Testis (tissue), 2 donors: ENCODE measurements at regions not wholly inside any gene's neighbourhood (a gene's known extent, or its start where the extent isn't known, plus 50 kb on each side); places are given as distances from the start of the nearest gene placed in this dataset.
A peak's percentile ranks its signal among the peaks of the same experiment; 100 is the strongest.
"Not testable (repeated sequence)": the region's sequence is repeated elsewhere in the genome, so short reads cannot be mapped to it uniquely, and the experiment has no call there.

ENCODE experiments used
- DNase-seq: peaks from one replicate; pipeline ENCODE4 v3.0.0-alpha.2; 2019
- H3K27ac ChIP-seq, 2 donors: fragments of 200-600 bp; sonication (generic); one replicate each; pipeline ENCODE4 v1.5.1; 2019
- H3K27me3 ChIP-seq: fragments of 200-600 bp; sonication (generic); one replicate; pipeline ENCODE4 v1.5.1; 2019
- H3K36me3 ChIP-seq: fragments of 200-600 bp; sonication (generic); one replicate; pipeline ENCODE4 v1.5.1; 2017; ENCODE audit warnings: low read depth; ENCODE audit errors: missing control alignments
- H3K4me1 ChIP-seq: fragments of 200-600 bp; sonication (generic); one replicate; pipeline ENCODE4 v1.5.1; 2019
- H3K4me3 ChIP-seq, 2 donors: fragments of 200-600 bp; sonication (generic); one replicate each; pipeline ENCODE4 v1.5.1; 2017 to 2019
- H3K9me3 ChIP-seq: fragments of 200-600 bp; sonication (generic); one replicate; pipeline ENCODE4 v1.5.1; 2017
- CTCF ChIP-seq, 3 experiments: fragments of 450-650 bp in 2 of 3; fragments of 200-600 bp in 1 of 3; sonication (generic) in 1 of 3; IDR thresholded peaks; one replicate each; pipeline ENCODE4 v1.5.1; 2016 to 2019; ENCODE audit warnings: antibody characterized with exemption in 3 of 3, mild to moderate bottlenecking in 2 of 3, moderate library complexity in 1 of 3
- POLR2A ChIP-seq: fragments of 450-650 bp; IDR thresholded peaks from one replicate; pipeline ENCODE4 v1.6.1; 2017; ENCODE audit warnings: antibody characterized with exemption, mild to moderate bottlenecking, moderate library complexity
- WGBS, 2 donors: methylation state at CpG; one replicate each; pipeline ENCODE4 v1.1.5; 2018; 5-methylcytosine and 5-hydroxymethylcytosine counted together
- intact Hi-C: fragments of 100-400 bp; cut with DNase I; formaldehyde crosslinking; loops from one replicate; pipeline ENCODE4 v1.15.1; 2023; ENCODE audit warnings: low total_unique reads

- peaks cover 12% of the 10 kb centered on the region for H3K4me1 ChIP-seq
- no peaks in the 10 kb centered on the region for H3K9me3 ChIP-seq
- no peaks in the 10 kb centered on the region for H3K36me3 ChIP-seq
- no peak for TF ChIP-seq CTCF (IDR thresholded peaks at IDR 0.05)
- TF ChIP-seq POLR2A = no peak
- no peak for DNase-seq
- H3K27ac ChIP-seq = no peak overlapping the region
- no peak overlapping the region for H3K4me3 ChIP-seq
- intact Hi-C loops = no loop called here
- no peaks in the 10 kb centered on the region for H3K27me3 ChIP-seq
Measured at GRCh38 chr3:170804078-170804477, 65.9 kb downstream of the RPL22L1 start.

GRCh38 chr3:170802164-170803151 lies 67.5 kb downstream of the RPL22L1 start:
- no peaks in the 10 kb centered on the region for H3K9me3 ChIP-seq
- intact Hi-C loops = no loop called here
- no peak overlapping the region for H3K4me3 ChIP-seq
- peak; percentile 40 for DNase-seq
- H3K27ac ChIP-seq = no peak overlapping the region
- no peaks in the 10 kb centered on the region for H3K36me3 ChIP-seq
- H3K27me3 ChIP-seq = no peaks in the 10 kb centered on the region
- 46 to 59% methylated on average over 7 of the region's 7 CpGs for WGBS, 2 donors
- TF ChIP-seq POLR2A (no peak), CTCF (IDR thresholded peaks at IDR 0.05) (no peak)
- peaks cover 12% of the 10 kb centered on the region for H3K4me1 ChIP-seq

GRCh38 chr3:170801597-170801996 lies 68.4 kb downstream of the RPL22L1 start:
- Histone ChIP-seq H3K4me1 (peaks cover 12% of the 10 kb centered on the region), H3K4me3 (no peak overlapping the region), H3K27ac (no peak overlapping the region), H3K9me3 (no peaks in the 10 kb centered on the region), H3K27me3 (no peaks in the 10 kb centered on the region), H3K36me3 (no peaks in the 10 kb centered on the region)
- DNase-seq = no peak
- intact Hi-C loops = no loop called here
- TF ChIP-seq POLR2A = no peak
- TF ChIP-seq CTCF (IDR thresholded peaks at IDR 0.05) = no peak
- 96 to 100% methylated on average over 3 of the region's 3 CpGs for WGBS, 2 donors

- DNase-seq, H3K27ac ChIP-seq, H3K36me3 ChIP-seq, H3K9me3 ChIP-seq, H3K4me3 ChIP-seq, H3K27me3 ChIP-seq, intact Hi-C loops: not testable (repeated sequence)
- WGBS, 2 donors = 97 to 99% methylated on average over 4 of the region's 4 CpGs
- peaks cover 12% of the 10 kb centered on the region for H3K4me1 ChIP-seq
Measured at GRCh38 chr3:170800275-170800674, 69.7 kb downstream of the RPL22L1 start.

- Histone ChIP-seq H3K27ac (no peak overlapping the region), H3K36me3 (no peaks in the 10 kb centered on the region), H3K9me3 (no peaks in the 10 kb centered on the region), H3K4me1 (peaks cover 12% of the 10 kb centered on the region), H3K27me3 (no peaks in the 10 kb centered on the region), H3K4me3 (no peak overlapping the region)
- WGBS, 2 donors = 84 to 88% methylated on average over 2 of the region's 2 CpGs
- intact Hi-C loops = no loop called here
- no peak for TF ChIP-seq POLR2A
- no peak for TF ChIP-seq CTCF (IDR thresholded peaks at IDR 0.05)
- no peak for DNase-seq
Measured at GRCh38 chr3:170799009-170799408, 71.0 kb downstream of the RPL22L1 start.
